Activated T-cell treated with anti-CD3 and anti-CD28 coated beads, Interleukin-2, amount 50 U/mL, for 48 hours (primary cell): ENCODE measurements at regions not wholly inside any gene's neighbourhood (a gene's known extent, or its start where the extent isn't known, plus 50 kb on each side); places are given as distances from the start of the nearest gene placed in this dataset.

Source experiments
- DNase-seq, 2 experiments: peaks; one replicate each; pipeline ENCODE4 v3.0.0-alpha.2; 2020

- no peak for DNase-seq
Measured at GRCh38 chr17:79500745-79501618, 109.9 kb downstream of the RBFOX3 start.

GRCh38 chr17:79498854-79499253 is 112.0 kb downstream of the RBFOX3 start:
- no peak for DNase-seq

- DNase-seq, result no peak
Measured at GRCh38 chr17:79497777-79498348, 113.0 kb downstream of the RBFOX3 start.

- DNase-seq, result no peak
Measured at GRCh38 chr17:79496422-79497005, 114.3 kb downstream of the RBFOX3 start.

- no peak for DNase-seq
Measured at GRCh38 chr17:79495665-79496064, 115.2 kb downstream of the RBFOX3 start.

- DNase-seq, result no peak
Measured at GRCh38 chr17:79491006-79491405, 119.8 kb downstream of the RBFOX3 start.

GRCh38 chr17:79490530-79490929 is 120.3 kb downstream of the RBFOX3 start:
- DNase-seq, result no peak

- no peak for DNase-seq
Measured at GRCh38 chr17:79487149-79487548, 123.7 kb downstream of the RBFOX3 start.

GRCh38 chr17:79485991-79486390 is 124.9 kb downstream of the RBFOX3 start:
- DNase-seq, result no peak

- DNase-seq, result no peak
Measured at GRCh38 chr17:79485419-79485985, 125.3 kb downstream of the RBFOX3 start.

GRCh38 chr17:79484600-79485418 is 126.0 kb downstream of the RBFOX3 start:
- no peak for DNase-seq

GRCh38 chr17:79483842-79484241 is 127.0 kb downstream of the RBFOX3 start:
- no peak for DNase-seq

GRCh38 chr17:79482727-79483521 is 127.9 kb downstream of the RBFOX3 start:
- no peak for DNase-seq

GRCh38 chr17:79479876-79480275 is 131.0 kb downstream of the RBFOX3 start:
- DNase-seq, result no peak

- DNase-seq, result no peak
Measured at GRCh38 chr17:79478841-79479240, 132.0 kb downstream of the RBFOX3 start.

- no peak for DNase-seq
Measured at GRCh38 chr17:79478051-79478461, 132.8 kb downstream of the RBFOX3 start.

GRCh38 chr17:79476074-79476652 is 134.7 kb downstream of the RBFOX3 start:
- no peak for DNase-seq

GRCh38 chr17:79473876-79474440 is 136.9 kb downstream of the RBFOX3 start:
- no peak for DNase-seq

GRCh38 chr17:79473111-79473875 is 137.6 kb downstream of the RBFOX3 start:
- no peak for DNase-seq

GRCh38 chr17:79470754-79471153 is 140.1 kb downstream of the RBFOX3 start:
- no peak for DNase-seq
